GM21526 (cell line): ENCODE measurements at regions not wholly inside any gene's neighbourhood (a gene's known extent, or its start where the extent isn't known, plus 50 kb on each side); places are given as distances from the start of the nearest gene placed in this dataset.
"Not testable (repeated sequence)": the region's sequence is repeated elsewhere in the genome, so short reads cannot be mapped to it uniquely, and the experiment has no call there.

Experiments
- ATAC-seq: cut with Tn5 transposase; IDR thresholded peaks from one replicate; pipeline ENCODE4 v1.9.1; 2021; ENCODE audit warnings: moderate library complexity; ENCODE audit not compliant: unreplicated experiment, low FRiP score

DNA sequence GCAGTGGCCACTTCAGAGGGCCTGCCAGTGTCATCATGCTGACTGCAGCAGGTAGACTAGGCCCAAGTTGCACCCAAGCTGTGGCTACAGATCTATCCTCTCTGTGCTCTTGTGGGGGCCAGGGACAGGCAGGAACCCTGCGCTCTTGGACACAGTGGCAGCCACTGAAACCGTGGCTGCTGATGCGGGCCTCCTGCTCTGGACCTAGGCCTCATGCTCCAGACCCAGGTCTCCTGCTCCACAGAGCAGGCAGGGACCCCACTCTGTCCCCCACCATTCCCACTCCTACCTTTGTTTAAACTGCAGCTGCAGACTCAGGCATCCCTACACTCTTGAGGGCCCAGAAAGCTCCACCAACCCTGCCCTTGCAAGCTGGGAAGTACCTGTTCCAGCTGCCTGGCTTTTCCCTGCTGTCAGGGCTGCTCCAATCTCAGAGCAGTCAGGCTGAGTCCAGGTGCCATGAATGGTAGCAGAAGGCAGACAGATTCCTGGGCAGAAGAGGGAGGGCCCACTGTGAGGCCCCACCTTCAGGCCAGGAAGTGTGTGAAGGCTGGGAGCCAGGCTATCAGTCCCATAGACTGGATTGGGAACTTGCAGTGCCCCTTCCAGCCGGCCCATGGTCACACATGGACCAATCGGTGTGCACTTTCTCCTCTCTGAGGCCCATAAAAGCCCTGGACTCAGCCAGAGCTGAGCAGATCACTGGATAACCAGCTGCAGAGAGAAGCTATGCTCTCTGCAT is 634.0 kb upstream of the SEMA3D start:
- ATAC-seq: no peak

DNA sequence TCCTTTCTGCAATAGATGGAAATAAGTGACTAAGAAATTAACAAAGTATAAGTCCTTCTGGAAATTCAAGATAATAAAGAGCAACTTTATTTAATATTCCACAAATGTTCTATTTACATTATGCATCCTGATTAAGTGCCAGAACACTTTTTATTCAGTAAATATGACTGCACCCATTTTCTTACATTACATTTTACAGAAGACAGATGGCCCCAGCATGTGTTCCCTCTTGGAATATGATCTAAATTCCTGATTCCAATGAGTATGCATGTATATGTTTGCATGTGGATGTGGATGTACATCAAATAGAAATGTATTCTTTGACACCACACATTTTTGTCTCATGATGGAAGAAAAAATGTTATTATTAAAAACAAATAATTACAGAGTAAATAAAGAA is 628.7 kb upstream of the SEMA3D start:
- no peak for ATAC-seq

- ATAC-seq: no peak
Observed at GRCh38 chr7:85806321-85806720, 619.5 kb upstream of the SEMA3D start.

- no peak for ATAC-seq
Observed at GRCh38 chr7:85805656-85806055, 618.8 kb upstream of the SEMA3D start.

DNA sequence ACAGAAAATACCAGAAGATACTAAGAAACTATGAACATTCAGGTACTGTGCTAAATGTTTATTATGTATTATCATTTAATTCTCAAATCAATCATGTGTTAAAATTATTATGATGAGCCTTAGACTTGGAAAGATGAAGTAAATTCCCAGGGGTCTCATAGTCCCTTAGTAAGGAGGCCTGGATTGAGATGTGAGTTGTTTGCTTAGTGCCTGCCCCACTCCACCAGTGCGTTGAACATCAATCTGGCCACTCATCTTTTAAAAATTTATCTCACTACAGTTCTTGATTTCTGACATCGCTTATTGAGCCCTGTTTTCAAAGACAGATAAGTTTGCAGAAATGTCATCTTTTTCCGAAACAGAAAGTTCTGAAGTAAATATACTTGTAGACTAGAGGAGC is 618.4 kb upstream of the SEMA3D start:
- no peak for ATAC-seq

DNA sequence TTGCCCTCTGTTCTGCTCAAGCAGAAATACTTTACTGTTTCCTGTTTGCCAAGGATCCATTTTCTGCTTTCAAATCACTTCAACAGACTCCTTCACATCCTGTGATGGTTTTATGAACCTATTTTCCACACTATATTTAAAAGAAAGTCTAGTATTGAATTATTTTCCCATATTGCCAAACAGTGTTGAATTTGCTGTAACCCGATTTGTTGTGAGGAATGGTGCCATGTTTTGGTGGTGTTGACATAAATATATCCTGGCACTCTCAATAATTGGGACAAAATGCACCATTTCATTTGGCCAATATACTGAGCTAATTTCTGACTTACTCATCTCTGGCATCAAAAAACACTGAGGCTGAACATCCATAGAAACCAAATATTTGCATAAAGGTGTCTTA is 615.4 kb upstream of the SEMA3D start:
- ATAC-seq: no peak

- ATAC-seq: no peak
Observed at GRCh38 chr7:85796956-85797355, 610.1 kb upstream of the SEMA3D start.

- ATAC-seq: not testable (repeated sequence)
Observed at GRCh38 chr7:85791098-85791497, 604.2 kb upstream of the SEMA3D start.

DNA sequence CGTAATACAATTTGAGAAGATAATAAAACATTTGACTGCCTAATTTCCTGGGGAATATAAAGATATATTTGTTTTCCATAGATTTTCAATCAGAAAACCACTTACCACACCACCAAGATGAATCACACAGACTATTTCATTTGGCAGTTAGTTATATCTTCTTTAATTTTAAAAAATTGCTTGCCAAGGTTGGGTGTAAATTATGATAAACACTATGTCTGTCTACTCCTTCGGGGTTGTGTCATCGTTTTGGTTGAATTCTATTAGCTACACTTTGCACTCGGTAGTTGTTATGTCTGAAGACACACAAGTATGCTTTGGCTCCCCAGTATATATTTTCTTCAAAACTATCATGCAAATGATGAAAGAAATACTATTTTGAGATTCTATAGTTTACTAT is 594.8 kb upstream of the SEMA3D start:
- ATAC-seq: no peak

DNA sequence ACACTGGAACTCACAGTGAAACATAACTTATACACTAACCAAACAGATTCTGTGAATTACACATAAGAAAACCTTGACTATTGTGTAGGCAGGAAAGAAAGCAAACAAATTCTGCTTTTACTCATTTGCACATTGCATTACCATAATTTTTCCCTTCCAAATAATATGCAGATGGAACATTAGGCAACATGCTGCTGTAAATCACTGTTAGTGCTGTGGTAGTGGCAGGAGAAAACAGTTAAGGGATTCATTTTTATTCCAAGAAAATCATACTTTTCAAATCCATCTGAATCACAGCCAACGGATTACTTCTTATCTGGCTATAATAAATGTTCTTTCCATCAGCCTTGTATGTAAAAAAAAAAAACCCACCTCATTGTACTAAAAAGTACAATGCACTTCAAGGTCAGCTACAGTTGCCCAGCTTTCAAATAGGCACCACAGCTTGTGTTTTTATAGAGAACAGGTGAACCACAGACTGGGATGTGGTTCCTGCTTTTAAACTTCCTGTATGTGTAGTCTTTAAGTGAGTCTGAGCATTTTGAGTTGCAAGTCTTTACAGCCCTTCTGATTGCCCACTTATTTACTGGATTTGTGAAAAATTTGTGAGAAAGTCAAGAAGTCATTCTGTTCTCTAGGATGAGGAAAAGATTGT is 590.0 kb upstream of the SEMA3D start:
- ATAC-seq: no peak

DNA sequence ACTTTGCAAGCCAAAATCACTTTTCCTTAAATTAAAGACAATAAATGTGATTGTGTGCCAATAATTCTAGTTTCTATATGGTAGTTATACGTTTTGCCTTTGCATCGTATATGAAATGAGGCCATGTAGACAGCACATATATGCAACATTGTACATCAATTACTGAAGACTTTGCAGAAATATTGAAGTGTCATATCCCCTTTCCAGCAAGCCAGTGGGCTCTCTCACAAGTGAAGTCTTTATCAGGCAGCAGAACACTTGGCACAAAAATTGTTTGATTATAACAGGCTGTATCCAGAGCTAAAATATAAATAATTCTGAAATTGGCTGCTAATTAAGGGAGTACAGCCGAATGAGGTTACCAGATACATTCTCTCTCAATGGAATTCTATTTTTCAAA is 588.6 kb upstream of the SEMA3D start:
- ATAC-seq: no peak

GRCh38 chr7:85774986-85775385 is 588.1 kb upstream of the SEMA3D start:
- ATAC-seq: no peak

DNA sequence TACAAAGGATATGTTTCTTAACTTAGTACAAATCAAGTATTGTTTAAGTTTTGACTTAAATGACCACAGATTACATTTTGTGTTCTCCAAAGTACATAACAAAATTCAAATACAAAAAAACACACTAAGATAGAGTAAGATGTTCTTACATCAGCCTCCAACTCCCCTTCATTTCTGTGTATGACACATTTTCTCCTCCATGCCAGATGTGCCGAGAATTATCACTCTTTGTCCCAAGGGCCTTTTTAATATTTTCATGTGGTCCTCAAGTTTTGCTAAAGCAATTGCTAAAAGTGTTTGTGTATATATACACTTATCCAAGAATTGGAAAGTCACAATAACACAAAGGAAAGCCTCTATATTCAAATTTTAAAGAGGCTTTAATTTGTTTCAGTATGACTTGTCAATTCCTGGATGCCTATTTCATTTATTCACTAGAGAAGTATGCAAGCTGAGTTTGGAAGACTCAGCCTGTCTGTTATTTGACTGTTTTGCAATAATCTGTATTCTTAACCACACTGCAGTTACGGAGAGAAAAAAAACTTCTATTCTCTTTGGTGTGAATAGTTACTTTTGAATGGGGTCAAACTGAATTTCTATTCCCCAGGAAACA is 586.4 kb upstream of the SEMA3D start:
- ATAC-seq: no peak

GRCh38 chr7:85771516-85771915 is 584.7 kb upstream of the SEMA3D start:
- no peak for ATAC-seq

DNA sequence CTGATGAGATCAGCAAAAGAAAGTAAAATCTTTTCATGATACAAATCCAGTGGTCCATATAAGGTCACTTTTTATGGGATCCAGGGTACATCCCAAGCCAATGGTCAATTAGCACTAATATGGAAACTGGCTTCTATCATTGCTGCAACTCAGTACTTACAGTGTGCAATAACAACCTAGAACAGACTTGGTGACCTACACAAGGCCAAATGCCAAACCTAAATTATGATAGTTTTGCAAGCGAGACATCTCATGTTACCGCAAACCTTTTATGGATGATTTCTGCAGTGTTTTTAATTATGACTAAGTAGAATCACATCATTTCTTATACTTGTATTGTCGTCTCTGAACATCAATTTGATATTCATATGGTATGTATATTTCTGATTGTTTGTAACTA is 583.5 kb upstream of the SEMA3D start:
- no peak for ATAC-seq

DNA sequence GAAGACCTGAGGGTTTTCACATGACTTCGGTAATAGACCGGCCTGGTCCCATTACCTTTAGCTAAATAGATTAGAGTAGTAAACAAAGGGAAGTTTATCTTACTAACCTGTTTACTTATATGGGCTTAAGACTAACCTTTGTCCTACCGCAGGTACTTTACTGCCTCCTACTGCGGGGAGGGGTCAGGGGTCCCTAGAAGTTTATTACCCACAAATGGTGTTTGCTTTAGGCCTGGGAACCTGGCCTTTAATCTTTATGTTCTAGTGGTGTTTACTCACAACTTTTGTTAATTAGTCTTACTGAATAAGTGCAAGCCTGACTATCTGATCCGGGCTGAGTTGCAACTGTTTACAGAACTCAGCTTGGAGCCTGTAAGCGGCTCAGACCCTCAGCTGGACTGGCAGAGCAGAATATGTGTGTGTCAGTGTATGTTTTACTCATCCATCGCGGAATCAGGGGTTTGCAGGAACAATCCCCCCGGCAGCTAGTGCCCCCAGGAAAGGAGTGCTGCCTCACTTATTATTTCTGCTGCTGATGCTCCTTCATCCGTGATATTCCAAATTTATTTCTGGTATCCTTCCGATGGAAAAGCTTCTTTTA is 578.9 kb upstream of the SEMA3D start:
- no peak for ATAC-seq

- ATAC-seq: no peak
Observed at GRCh38 chr7:85764034-85764433, 577.2 kb upstream of the SEMA3D start.

GRCh38 chr7:85757348-85757747 is 570.5 kb upstream of the SEMA3D start:
- ATAC-seq: no peak

DNA sequence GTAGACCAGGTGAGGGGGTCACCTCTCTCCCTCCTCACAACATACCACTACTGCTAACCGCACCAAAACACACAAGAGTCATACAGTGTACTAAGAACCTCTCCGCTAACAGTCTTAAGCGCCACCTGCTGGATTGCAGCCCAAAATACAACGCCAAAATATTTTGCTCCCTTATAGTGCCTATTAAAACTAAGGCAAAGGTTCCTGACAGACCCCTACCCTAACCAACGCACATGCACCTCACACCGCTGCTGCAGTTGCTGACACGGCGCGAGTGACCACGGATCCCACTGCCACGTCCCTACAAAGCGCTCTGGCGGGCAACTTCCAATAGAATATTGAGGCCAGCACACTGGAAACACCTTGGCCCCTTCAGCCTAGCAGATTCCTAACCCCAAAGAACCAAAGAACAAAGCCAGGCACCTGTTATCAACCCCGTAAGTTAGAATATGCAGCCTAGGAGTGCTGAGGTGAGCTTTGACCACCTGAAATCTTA is 563.6 kb upstream of the SEMA3D start:
- ATAC-seq: peak; percentile 98

DNA sequence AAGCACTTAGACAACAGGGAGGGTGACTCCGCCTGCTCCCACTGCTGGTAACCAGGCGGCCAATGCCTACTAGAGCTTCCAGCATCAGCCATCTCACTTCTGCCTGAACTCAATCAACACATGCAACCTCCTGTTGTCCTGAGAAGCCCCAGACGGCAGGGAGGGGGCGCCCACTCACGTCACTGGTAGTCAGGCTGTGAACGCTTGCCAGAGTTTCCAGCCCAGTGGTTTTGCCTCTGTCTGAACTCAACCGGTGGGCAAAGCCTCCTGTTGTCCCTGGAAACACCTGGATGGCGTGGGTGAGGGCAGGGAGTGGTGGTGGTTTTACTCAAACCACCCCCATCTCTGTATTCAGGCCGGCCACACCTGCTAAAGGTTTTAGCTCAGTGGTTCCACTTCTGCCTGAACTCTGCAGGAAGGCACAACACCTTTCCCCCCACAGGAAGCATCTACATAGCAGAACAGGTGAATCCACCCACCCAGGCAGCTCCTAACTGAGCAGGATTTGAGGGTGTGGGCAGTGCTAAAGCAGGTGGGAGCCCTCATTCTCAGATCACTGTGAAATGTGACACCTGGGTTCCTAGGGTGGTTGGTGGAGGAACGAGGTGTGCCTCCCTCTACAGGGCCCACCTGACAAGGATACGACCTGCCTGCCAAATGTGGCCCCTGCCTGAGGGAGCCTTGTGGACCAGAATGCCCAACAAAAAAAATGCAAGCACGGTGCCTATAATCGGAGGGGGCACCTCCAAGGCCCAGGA is 563.0 kb upstream of the SEMA3D start:
- peak; percentile 34 for ATAC-seq

GRCh38 chr7:85748861-85749260 is 562.0 kb upstream of the SEMA3D start:
- ATAC-seq: no peak
